SW 1271 (cell line): ENCODE measurements at regions not wholly inside any gene's neighbourhood (a gene's known extent, or its start where the extent isn't known, plus 50 kb on each side); places are given as distances from the start of the nearest gene placed in this dataset.
"Not testable (repeated sequence)": the region's sequence is repeated elsewhere in the genome, so short reads cannot be mapped to it uniquely, and the experiment has no call there.

Experiments
- DNase-seq, 2 experiments: peaks; one replicate each; lab custom pipeline; 2025; lab: John Stamatoyannopoulos, UW

GRCh38 chr5:144659634-144660227, 489.1 kb downstream of the KCTD16 start:
- no peak for DNase-seq

- DNase-seq: no peak
These were observed 473.6 kb downstream of the KCTD16 start for GRCh38 chr5:144644317-144644716.

GRCh38 chr5:144638787-144639186, 468.1 kb downstream of the KCTD16 start:
- DNase-seq: no peak

GRCh38 chr5:144634138-144634537, 463.5 kb downstream of the KCTD16 start:
- no peak for DNase-seq

GRCh38 chr5:144598451-144599068, 427.9 kb downstream of the KCTD16 start:
- DNase-seq: no peak

GRCh38 chr5:144596517-144596916, 425.8 kb downstream of the KCTD16 start:
- no peak for DNase-seq

GRCh38 chr5:144594919-144595318, 424.2 kb downstream of the KCTD16 start:
- DNase-seq: no peak

GRCh38 chr5:144594234-144594633, 423.6 kb downstream of the KCTD16 start:
- not testable (repeated sequence) for DNase-seq

GRCh38 chr5:144585681-144586080, 415.0 kb downstream of the KCTD16 start:
- no peak for DNase-seq

- no peak for DNase-seq
These were observed 413.1 kb downstream of the KCTD16 start for GRCh38 chr5:144583541-144584449.

GRCh38 chr5:144582066-144582465, 411.4 kb downstream of the KCTD16 start:
- no peak for DNase-seq

- DNase-seq: no peak
These were observed 410.4 kb downstream of the KCTD16 start for GRCh38 chr5:144581044-144581443.

GRCh38 chr5:144577676-144578075, 407.0 kb downstream of the KCTD16 start:
- DNase-seq: no peak

- DNase-seq: no peak
These were observed 405.1 kb downstream of the KCTD16 start for GRCh38 chr5:144575736-144576135.

- DNase-seq: no peak
These were observed 396.7 kb downstream of the KCTD16 start for GRCh38 chr5:144567421-144567780.

- DNase-seq: no peak
These were observed 396.2 kb downstream of the KCTD16 start for GRCh38 chr5:144566747-144567420.

- no peak for DNase-seq
These were observed 378.9 kb downstream of the KCTD16 start for GRCh38 chr5:144549580-144549979.

- no peak for DNase-seq
These were observed 378.3 kb downstream of the KCTD16 start for GRCh38 chr5:144548936-144549335.

- DNase-seq: no peak
These were observed 376.4 kb downstream of the KCTD16 start for GRCh38 chr5:144547098-144547499.

- no peak for DNase-seq
These were observed 368.2 kb downstream of the KCTD16 start for GRCh38 chr5:144538845-144539244.
